Lung (tissue), 11 donors: ENCODE measurements at regions not wholly inside any gene's neighbourhood (a gene's known extent, or its start where the extent isn't known, plus 50 kb on each side); places are given as distances from the start of the nearest gene placed in this dataset.

Source experiments
- ATAC-seq: fragments of 200-7000 bp; cut with Tn5 transposase; one replicate; pipeline ENCODE4 v1.9.1; 2020; ENCODE audit warnings: moderate number of reproducible peaks; ENCODE audit not compliant: insufficient read depth, low FRiP score
- DNase-seq, 3 donors: peaks; one replicate each; pipeline ENCODE4 v3.0.0-alpha.2; 2013 to 2017
- H3K27ac ChIP-seq, 2 donors: one replicate each; pipeline ENCODE4 v1.5.1; 2013; ENCODE audit warnings: mild to moderate bottlenecking in 2 of 2, moderate library complexity in 2 of 2, control low read depth in 1 of 2, inconsistent platforms in 1 of 2, low read depth in 1 of 2, low read length in 1 of 2
- H3K27me3 ChIP-seq, 3 donors: one replicate each; pipeline ENCODE4 v1.5.1; 2013; ENCODE audit warnings: low read length in 2 of 3; ENCODE audit not compliant: control insufficient read depth in 3 of 3, insufficient read depth in 3 of 3
- H3K36me3 ChIP-seq, 4 donors: one replicate each; pipeline ENCODE4 v1.5.1; 2013; ENCODE audit warnings: low read length in 4 of 4, mild to moderate bottlenecking in 1 of 4, moderate library complexity in 1 of 4; ENCODE audit not compliant: control insufficient read depth in 4 of 4, insufficient read depth in 4 of 4
- H3K4me1 ChIP-seq, 5 donors: one replicate each; pipeline ENCODE4 v1.5.1; 2013; ENCODE audit warnings: low read length in 5 of 5, mild to moderate bottlenecking in 2 of 5, moderate library complexity in 1 of 5; ENCODE audit not compliant: control insufficient read depth in 5 of 5, insufficient read depth in 5 of 5
- H3K4me3 ChIP-seq: one replicate; pipeline ENCODE4 v1.5.1; 2013; ENCODE audit warnings: mild to moderate bottlenecking, control low read depth, moderate library complexity
- H3K9ac ChIP-seq, 2 donors: one replicate each; pipeline ENCODE4 v1.5.1; 2013; ENCODE audit warnings: low read length in 2 of 2, control low read depth in 1 of 2; ENCODE audit not compliant: insufficient read depth in 1 of 2
- H3K9me3 ChIP-seq, 4 donors: one replicate each; pipeline ENCODE4 v1.5.1; 2013; ENCODE audit warnings: low read length in 3 of 4, mild to moderate bottlenecking in 1 of 4, moderate library complexity in 1 of 4; ENCODE audit not compliant: control insufficient read depth in 4 of 4, insufficient read depth in 3 of 4
- CTCF ChIP-seq: IDR thresholded peaks from 2 replicates; pipeline ENCODE4 v1.5.1; 2012; ENCODE audit warnings: mild to moderate bottlenecking; ENCODE audit errors: control extremely low read depth, extremely low read depth
- WGBS, 2 donors: extraction: QIAGEN DNeasy Blood & Tissue Kit; methylation state at CpG; one replicate each; pipeline ENCODE4 v1.1.7; 2013; 5-methylcytosine and 5-hydroxymethylcytosine counted together
- donor health status: control.
- donor health status: control.
- donor health status: Bipolar disorder and iron deficiency.
- donor health status: healthy.
- donor health status: DM: yes; HTN: yes; CAD: no.

- H3K4me3 ChIP-seq = no peak overlapping the region
- 80 to 86% methylated on average over 8 of the region's 8 CpGs for WGBS, 2 donors
- H3K9ac ChIP-seq = no peak overlapping the region
- no peaks in the 10 kb centered on the region for H3K27me3 ChIP-seq
- H3K4me1 ChIP-seq = no peaks in the 10 kb centered on the region
- peaks cover 0 to 3% (median 1%) of the 10 kb centered on the region in 4 donors for H3K9me3 ChIP-seq
- H3K36me3 ChIP-seq = no peaks in the 10 kb centered on the region
- H3K27ac ChIP-seq = no peak overlapping the region
- ATAC-seq = no peak
- no peak for DNase-seq
- no peak for TF ChIP-seq CTCF
Observed at GRCh38 chr13:22690756-22691155, 490.0 kb upstream of the SGCG start.

GRCh38 chr13:22693691-22694090, 487.1 kb upstream of the SGCG start:
- Histone ChIP-seq H3K27ac (no peak overlapping the region), H3K9me3 (peaks cover 0 to 3% (median 1%) of the 10 kb centered on the region in 4 donors), H3K9ac (no peak overlapping the region), H3K36me3 (no peaks in the 10 kb centered on the region), H3K27me3 (no peaks in the 10 kb centered on the region), H3K4me1 (no peaks in the 10 kb centered on the region), H3K4me3 (no peak overlapping the region)
- ATAC-seq = no peak
- TF ChIP-seq CTCF = no peak
- no peak for DNase-seq

GRCh38 chr13:22696433-22696832, 484.3 kb upstream of the SGCG start:
- no peak for TF ChIP-seq CTCF
- no peak for DNase-seq
- 69 to 80% methylated on average over 40 to 41 of the region's 41 CpGs for WGBS, 2 donors

GRCh38 chr13:22698467-22698866, 482.3 kb upstream of the SGCG start:
- H3K27ac ChIP-seq = no peak overlapping the region
- no peak overlapping the region for H3K9ac ChIP-seq
- H3K36me3 ChIP-seq = no peaks in the 10 kb centered on the region
- H3K9me3 ChIP-seq = peaks cover 0 to 5% (median 0%) of the 10 kb centered on the region in 4 donors
- no peak for DNase-seq
- TF ChIP-seq CTCF = no peak
- 55 to 72% methylated on average over 2 of the region's 2 CpGs for WGBS, 2 donors
- ATAC-seq = no peak
- H3K4me3 ChIP-seq = no peak overlapping the region
- peaks cover 0 to 14% (median 6%) of the 10 kb centered on the region in 5 donors for H3K4me1 ChIP-seq
- H3K27me3 ChIP-seq = no peaks in the 10 kb centered on the region

More at GRCh38 chr13:22696433-22696832, 484.3 kb upstream of the SGCG start:
- Histone ChIP-seq H3K27ac (no peak overlapping the region), H3K36me3 (no peaks in the 10 kb centered on the region), H3K4me3 (no peak overlapping the region), H3K9me3 (peaks cover 0 to 3% (median 1%) of the 10 kb centered on the region in 4 donors), H3K9ac (no peak overlapping the region), H3K4me1 (peaks cover 0 to 14% (median 6%) of the 10 kb centered on the region in 5 donors), H3K27me3 (no peaks in the 10 kb centered on the region)
- ATAC-seq = no peak
